ENCODE measurements at regions not wholly inside any gene's neighbourhood (a gene's known extent, or its start where the extent isn't known, plus 50 kb on each side); places are given as distances from the start of the nearest gene placed in this dataset.

DNA sequence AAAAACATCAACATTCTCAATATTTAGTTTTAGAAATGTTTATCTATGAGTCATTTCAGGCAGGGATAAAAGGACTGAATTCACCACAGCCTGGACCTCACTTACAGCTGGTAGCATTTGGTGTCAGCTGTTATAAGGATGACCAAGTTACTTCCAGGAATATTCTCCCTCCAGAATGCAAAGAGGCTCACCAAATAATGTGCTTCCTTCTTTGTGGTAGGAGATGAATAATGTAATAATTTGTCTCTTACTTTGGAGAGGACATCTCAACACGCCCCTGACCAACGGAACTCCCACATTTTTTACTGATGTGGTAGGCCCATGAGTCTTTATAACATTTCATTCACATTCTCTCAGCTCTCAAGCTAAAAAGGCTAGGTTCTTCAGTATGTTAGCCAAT is 825.9 kb upstream of the GRAMD2B start:
- DNase-seq (ENCODE audit: low spot score): peak; percentile 52

- no peak for DNase-seq (ENCODE audit: low spot score)
These were observed 822.6 kb upstream of the GRAMD2B start for GRCh38 chr5:125600559-125600958.

DNA sequence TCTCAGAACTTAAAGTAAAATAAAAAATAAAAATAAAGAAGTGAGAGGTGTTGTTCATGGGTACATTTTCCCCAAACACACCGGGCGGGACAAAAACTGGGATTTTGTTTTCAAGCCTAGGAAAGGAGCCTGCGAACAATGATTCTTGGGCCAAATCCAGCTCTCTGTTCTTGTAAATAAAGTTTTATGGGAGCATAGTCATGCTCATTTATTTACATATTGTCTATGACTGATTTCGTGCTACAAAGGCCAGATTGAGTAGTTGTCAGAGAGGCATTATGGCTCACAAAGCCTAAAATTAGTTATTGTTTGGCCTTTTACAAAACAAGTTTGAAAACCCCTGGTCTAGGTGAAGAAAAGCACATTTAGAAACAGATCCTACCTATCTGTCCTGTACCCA is 821.0 kb upstream of the GRAMD2B start:
- no peak for DNase-seq (ENCODE audit: low spot score)

GRCh38 chr5:125603321-125603720 is 819.9 kb upstream of the GRAMD2B start:
- no peak for DNase-seq (ENCODE audit: low spot score)

- DNase-seq (ENCODE audit: low spot score): no peak
These were observed 819.1 kb upstream of the GRAMD2B start for GRCh38 chr5:125604104-125604503.

- peak; percentile 51 for DNase-seq (ENCODE audit: low spot score)
These were observed 816.2 kb upstream of the GRAMD2B start for GRCh38 chr5:125607018-125607417.

DNA sequence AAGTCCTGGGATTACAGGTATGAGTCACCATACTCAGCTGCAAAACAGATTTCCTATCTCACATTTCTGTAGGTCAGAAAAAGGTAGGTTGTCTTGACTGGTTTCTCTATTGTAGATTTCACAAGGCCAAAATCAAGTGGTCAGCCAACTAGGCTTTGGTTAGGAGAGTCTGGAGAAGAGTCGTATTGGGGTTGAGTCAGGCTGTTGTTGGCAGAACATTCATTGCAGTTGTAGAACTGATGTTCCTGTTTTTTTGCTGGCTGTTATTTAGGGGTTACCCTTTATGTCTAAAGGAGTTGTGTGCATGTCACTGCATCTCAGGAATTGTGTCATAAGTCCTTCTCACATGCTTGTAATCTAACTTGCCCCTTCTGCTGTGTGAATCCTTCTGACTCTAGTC is 814.2 kb upstream of the GRAMD2B start:
- DNase-seq (ENCODE audit: low spot score): no peak

GRCh38 chr5:125610892-125611291 is 812.3 kb upstream of the GRAMD2B start:
- DNase-seq (ENCODE audit: low spot score): no peak

DNA sequence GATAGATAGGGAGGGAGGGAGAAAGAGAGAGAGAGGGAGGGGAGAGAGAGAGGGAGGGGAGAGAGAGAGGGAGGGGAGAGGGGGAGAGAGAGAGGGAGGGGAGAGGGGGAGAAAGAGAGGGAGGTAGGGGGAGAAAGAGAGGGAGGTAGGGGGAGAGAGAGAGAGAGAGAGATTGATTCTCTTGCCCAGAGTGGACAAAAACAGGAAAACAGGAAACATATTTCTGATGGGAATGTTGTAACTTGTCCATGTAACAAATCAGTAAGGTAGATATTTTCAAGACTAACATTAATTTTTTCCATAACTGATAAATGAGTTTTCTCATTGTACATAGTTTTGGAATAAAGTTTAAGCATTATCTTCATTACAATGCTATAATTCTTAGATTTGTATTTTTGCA is 811.7 kb upstream of the GRAMD2B start:
- DNase-seq (ENCODE audit: low spot score): no peak

- DNase-seq (ENCODE audit: low spot score): no peak
These were observed 811.0 kb upstream of the GRAMD2B start for GRCh38 chr5:125612181-125612721.

GRCh38 chr5:125612776-125613175 is 810.4 kb upstream of the GRAMD2B start:
- DNase-seq (ENCODE audit: low spot score): no peak

DNA sequence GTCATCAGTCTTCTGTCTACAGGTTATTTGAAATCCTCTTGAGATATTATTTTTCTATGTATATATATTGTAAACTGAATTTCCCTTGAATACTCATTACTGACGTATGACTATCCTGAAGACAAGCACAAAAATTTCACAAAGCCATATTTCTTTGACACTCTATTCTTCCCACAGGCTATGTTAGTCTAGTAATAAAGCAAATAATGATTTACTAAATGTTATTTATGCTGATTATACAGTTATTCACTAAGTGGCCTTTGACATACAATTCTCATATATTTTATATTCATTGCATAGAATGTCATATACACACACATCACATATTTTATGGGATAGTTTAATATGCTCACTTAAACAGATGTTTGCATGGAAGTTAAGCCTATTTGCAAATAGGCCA is 793.0 kb upstream of the GRAMD2B start:
- DNase-seq (ENCODE audit: low spot score): no peak

- DNase-seq (ENCODE audit: low spot score): no peak
These were observed 789.7 kb upstream of the GRAMD2B start for GRCh38 chr5:125633523-125633922.

DNA sequence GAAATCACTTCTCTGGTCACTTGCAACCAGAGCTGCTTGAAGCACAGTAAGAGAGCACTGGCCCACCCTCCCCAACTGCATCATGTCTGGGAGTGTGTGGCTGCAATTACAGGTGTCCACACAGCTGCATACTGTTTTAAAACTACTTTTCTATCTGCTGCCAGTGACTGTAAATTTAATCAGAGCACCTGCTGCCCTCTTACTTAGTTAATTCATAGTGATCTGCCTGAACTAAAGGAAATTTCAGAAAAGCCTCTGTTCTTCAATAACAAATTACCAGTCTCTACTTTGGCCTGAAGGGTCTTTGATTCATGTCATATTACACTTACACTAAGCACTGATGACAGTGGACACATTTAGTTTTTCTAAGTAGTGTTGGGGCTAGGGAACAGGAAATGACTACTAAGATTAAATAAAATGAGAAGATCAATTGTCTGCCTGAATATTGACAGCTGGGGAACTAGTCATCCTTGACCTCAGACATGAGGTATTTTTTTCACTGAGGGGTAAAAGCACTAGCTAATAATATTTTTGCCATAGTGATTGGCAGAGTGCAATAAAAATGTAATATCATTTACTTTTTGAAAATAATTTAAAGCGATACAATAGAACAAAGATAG is 788.9 kb upstream of the GRAMD2B start:
- DNase-seq (ENCODE audit: low spot score): no peak

DNA sequence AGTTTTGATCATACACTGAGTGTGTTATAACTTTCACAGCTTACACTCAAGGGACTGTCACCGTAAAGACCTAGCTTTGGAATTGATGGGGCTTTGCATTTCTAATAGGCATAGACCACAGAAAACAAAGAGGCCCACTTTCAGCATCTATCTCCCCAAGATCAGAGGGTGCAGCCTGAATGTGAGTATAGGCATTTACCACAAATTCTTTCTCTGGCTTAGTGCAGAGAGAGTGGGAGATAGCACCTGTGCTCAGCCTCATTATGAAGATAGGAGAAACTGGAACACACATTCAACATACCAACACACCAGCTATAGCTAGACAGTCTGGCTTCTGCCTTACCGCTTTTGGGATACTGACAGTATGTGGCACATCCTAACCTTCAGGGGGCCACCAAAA is 783.4 kb upstream of the GRAMD2B start:
- DNase-seq (ENCODE audit: low spot score): no peak

DNA sequence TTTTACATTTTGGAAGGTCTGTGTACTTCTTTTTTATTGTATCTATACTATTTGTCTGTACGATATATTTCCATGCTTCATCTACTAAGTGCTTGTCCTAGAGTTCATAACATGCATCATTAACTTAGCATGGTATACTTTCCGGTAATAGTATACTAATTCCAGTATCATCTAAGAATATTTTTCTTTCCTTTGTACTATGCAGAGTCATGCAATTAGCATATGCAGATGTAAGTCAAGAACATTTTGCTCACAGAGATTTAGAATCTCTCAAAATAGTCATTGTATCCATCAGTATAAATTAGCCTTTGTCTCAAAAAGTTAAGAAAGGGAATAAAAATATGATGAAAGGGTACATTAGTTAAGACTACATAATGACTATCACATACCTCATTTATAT is 770.4 kb upstream of the GRAMD2B start:
- no peak for DNase-seq (ENCODE audit: low spot score)

GRCh38 chr5:125654392-125654791 is 768.8 kb upstream of the GRAMD2B start:
- no peak for DNase-seq (ENCODE audit: low spot score)

DNA sequence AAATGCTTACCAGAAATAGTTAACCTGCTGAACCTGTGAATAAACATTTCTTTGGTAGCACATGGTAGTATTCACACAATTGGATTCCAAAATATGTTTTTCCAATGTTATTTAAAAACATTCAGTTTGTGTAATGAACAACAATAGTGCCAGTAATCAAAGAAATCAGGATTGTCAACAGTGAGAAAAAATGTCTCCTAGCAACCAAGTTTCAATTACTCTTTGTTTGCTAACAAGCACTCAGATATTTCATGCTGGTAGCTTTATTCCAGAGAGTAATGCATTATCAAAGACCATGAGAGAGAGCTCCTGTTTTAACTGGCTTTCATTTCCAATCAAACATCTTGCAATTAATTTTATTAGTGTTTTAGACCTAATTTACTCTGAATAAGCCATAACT is 768.1 kb upstream of the GRAMD2B start:
- no peak for DNase-seq (ENCODE audit: low spot score)

- DNase-seq (ENCODE audit: low spot score): no peak
These were observed 765.3 kb upstream of the GRAMD2B start for GRCh38 chr5:125657936-125658335.

GRCh38 chr5:125659316-125660023 is 763.7 kb upstream of the GRAMD2B start:
- no peak for DNase-seq (ENCODE audit: low spot score)

- DNase-seq (ENCODE audit: low spot score): no peak
These were observed 762.8 kb upstream of the GRAMD2B start for GRCh38 chr5:125660231-125660895.

- DNase-seq (ENCODE audit: low spot score): no peak
These were observed 761.6 kb upstream of the GRAMD2B start for GRCh38 chr5:125661584-125661983.

DNA sequence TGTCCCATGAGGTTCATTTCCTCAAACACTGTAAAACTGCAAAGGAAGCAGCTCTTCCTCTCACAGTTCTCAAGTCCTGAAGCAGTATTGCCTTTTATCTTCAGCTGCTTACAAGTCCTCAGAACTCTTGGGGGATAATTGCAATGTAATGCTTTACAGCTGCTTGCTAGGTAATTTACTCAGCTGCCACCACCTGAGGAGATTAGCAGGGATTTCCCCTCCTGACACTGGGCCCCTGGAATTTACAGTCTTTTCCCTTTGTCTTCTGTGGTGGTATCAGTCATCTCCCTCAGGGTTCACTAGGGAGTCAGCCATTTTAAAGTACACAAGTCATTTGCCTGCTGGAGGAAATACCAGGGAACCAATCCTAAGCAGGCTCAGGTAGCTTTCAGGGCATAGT is 754.3 kb upstream of the GRAMD2B start:
- peak; percentile 56 for DNase-seq (ENCODE audit: low spot score)
